H7 (cell line): ENCODE measurements at regions not wholly inside any gene's neighbourhood (a gene's known extent, or its start where the extent isn't known, plus 50 kb on each side); places are given as distances from the start of the nearest gene placed in this dataset.

Source experiments
- DNase-seq: peaks from one replicate; pipeline ENCODE4 v3.0.0; 2012
- H3K27me3 ChIP-seq: 2 replicates; pipeline ENCODE4 v1.6.0; 2011; ENCODE audit warnings: mild to moderate bottlenecking, low read length; ENCODE audit not compliant: control insufficient read depth, insufficient read depth
- H3K36me3 ChIP-seq: replicated peaks from 2 replicates; pipeline ENCODE4 v1.5.1; 2011; ENCODE audit warnings: low read length; ENCODE audit not compliant: control insufficient read depth, insufficient read depth
- H3K4me3 ChIP-seq: 2 replicates; pipeline ENCODE4 v1.5.1; 2011; ENCODE audit warnings: low read depth, mild to moderate bottlenecking, control low read depth, low read length, moderate library complexity; ENCODE audit not compliant: insufficient read depth

DNA sequence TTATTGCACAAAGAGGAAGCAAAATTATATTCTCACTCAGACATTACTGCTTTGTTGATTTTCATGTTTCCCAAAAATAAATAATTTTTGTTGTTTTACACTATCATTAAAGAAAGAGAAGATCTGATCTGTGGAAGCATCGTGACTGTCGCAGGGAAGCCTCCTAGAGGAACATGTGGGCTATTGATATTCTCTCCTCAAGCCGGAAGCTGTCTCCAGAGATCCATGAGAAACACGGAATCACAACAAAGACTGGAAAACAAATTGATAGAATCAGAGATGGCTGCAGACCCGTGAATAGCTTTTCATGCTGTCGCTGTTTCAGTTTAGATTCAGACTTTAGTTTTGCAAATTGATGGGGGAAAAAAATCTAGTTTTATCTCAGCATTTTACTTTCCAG lies 235.2 kb upstream of the TMPO start:
- no peak overlapping the region for H3K4me3 ChIP-seq
- DNase-seq, result no peak
- H3K36me3 ChIP-seq, result no peaks in the 10 kb centered on the region
- no peaks in the 10 kb centered on the region for H3K27me3 ChIP-seq

DNA sequence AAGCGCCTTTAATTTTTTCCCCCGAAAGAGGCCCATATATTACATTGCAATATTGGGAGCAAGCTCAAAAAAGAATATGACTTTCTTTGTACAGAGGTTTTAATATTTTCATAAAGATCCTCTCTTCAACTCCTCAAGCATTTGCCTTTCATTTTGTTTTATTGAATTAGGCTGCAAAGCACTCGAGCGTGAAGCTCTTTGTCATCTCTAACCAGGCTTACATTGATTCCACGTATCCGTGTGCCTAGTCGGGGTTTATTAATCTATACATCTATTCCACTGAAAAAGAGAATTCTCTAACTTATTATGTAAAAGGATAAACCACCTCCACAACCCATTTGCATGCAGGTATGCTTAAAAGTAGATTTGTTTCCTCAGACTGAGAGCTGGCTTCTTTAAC lies 234.8 kb upstream of the TMPO start:
- Histone ChIP-seq H3K27me3 (no peaks in the 10 kb centered on the region), H3K4me3 (no peak overlapping the region), H3K36me3 (no peaks in the 10 kb centered on the region)
- no peak for DNase-seq

GRCh38 chr12:98291828-98292227 lies 223.6 kb upstream of the TMPO start:
- Histone ChIP-seq H3K36me3 (no peaks in the 10 kb centered on the region), H3K4me3 (no peak overlapping the region)
- peak; percentile 4 for DNase-seq

GRCh38 chr12:98294051-98294805 lies 221.2 kb upstream of the TMPO start:
- no peak for DNase-seq
- Histone ChIP-seq H3K36me3 (no peaks in the 10 kb centered on the region), H3K4me3 (no peak overlapping the region), H3K27me3 (no peaks in the 10 kb centered on the region)

More at GRCh38 chr12:98291828-98292227, 223.6 kb upstream of the TMPO start:
- H3K27me3 ChIP-seq, result no peaks in the 10 kb centered on the region

DNA sequence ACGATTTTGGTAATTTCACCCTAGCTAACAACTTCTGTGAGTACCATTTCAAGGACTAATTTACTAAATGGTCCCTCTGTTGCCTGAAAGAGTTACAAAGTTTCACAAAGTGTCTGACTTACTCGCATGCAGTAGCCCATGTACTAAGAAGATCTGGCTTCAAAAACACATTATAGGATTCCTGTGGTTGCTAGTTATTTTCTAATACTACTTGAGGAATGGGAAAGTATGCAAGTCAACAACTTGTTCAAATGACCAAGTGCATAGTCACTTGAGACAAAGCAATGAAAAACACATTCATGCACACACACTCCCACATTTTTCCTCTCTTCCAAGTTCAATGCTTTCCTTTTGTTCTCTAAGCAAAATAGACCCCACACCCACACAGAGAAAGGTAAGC lies 219.7 kb upstream of the TMPO start:
- H3K36me3 ChIP-seq, result no peaks in the 10 kb centered on the region
- DNase-seq, result no peak
- no peak overlapping the region for H3K4me3 ChIP-seq
- no peaks in the 10 kb centered on the region for H3K27me3 ChIP-seq

- H3K36me3 ChIP-seq, result no peaks in the 10 kb centered on the region
- peak; percentile 21 for DNase-seq
- no peak overlapping the region for H3K4me3 ChIP-seq
- no peaks in the 10 kb centered on the region for H3K27me3 ChIP-seq
Observed at GRCh38 chr12:98296462-98297079, 218.8 kb upstream of the TMPO start.

DNA sequence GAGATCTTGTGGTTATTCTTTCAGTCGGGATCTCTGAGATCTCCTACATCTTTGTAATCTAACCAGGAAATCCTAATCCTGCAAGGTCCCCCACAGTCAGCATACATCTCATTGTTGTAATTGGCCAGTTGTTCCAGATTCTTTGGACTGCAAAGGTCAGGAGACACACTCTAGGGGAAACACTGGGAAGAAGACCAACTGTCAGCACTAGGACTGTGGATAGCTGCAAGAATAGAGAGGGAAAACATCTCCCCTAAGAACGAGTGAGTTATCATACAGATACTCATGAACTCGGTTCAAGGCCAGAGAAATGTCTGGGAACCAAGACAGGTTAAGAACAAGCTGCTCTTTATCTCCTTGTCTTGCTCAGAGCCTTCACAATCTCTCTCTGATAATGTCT lies 217.9 kb upstream of the TMPO start:
- DNase-seq, result no peak
- Histone ChIP-seq H3K36me3 (no peaks in the 10 kb centered on the region), H3K27me3 (no peaks in the 10 kb centered on the region)

DNA sequence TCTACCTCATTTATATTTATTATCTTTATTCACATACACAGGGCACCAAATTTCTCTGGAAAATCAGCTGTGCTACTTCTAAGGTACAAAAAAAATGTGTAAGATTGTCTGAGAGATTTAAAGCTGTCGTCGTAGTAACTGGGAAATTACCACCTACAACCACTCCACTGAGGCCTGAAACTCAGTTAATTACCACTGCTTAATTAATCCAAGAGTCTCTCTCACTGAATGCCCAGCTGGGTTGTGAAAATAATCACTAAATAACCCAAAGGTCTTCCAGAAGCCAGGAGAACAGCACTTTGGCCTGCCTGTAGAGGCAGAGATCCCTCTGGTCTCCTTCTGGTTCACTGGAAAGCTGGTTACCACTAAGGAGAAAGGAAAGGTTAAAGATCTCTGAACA lies 207.2 kb upstream of the TMPO start:
- H3K4me3 ChIP-seq, result no peak overlapping the region
- no peaks in the 10 kb centered on the region for H3K36me3 ChIP-seq
- H3K27me3 ChIP-seq, result no peaks in the 10 kb centered on the region
- no peak for DNase-seq

More for the DNA sequence above, 217.9 kb upstream of the TMPO start:
- no peak overlapping the region for H3K4me3 ChIP-seq

DNA sequence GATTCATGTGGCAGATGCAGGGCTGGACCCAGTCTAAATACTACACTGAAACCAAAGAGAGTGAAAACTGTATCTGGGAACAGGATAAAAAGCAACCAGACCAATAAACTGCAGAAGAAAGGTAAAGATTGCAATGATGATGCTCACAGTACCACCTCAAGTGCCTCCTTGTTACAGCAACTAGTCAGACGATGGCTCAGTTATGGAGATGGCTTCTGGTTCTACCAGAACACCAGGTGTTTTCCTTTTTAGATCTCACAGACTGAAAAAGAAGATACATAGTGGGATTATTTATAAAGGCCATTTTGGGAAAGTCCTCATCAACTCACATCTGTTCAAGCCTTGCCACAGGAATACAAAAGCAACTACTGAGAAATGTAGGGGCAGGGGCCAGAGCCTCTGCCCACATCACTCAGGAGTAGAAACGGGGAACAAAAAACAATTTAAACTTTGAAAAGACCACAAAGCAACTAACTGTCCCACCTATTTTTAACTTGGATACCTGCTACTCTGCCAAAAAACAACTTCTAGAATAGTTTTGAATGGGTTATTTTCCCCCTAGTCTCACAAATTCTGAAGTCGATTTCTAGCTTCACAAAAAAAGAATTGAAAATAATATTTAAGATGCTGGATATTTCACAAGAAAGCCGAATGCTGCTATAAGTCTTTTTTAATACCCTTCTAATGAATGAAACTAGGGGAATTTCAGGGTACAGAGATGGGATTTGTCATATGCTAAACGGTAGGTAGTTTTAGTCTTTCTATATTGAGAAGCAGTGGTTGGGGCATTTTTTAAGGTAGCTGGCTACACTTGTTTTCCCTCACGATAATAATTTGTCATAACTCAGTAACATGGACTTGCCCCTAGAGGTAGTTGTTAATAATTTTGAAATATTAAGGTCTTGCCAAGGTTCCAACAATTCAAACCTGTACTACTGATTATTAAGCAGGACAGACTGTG lies 197.2 kb upstream of the TMPO start:
- no peak for DNase-seq
- no peak overlapping the region for H3K4me3 ChIP-seq
- H3K36me3 ChIP-seq, result no peaks in the 10 kb centered on the region
- no peaks in the 10 kb centered on the region for H3K27me3 ChIP-seq

- no peaks in the 10 kb centered on the region for H3K27me3 ChIP-seq
- DNase-seq, result no peak
- H3K4me3 ChIP-seq, result no peak overlapping the region
- H3K36me3 ChIP-seq, result no peaks in the 10 kb centered on the region
Observed at GRCh38 chr12:98319716-98320425, 195.5 kb upstream of the TMPO start.

GRCh38 chr12:98325003-98325402 lies 190.4 kb upstream of the TMPO start:
- no peak overlapping the region for H3K4me3 ChIP-seq
- no peaks in the 10 kb centered on the region for H3K27me3 ChIP-seq
- H3K36me3 ChIP-seq, result no peaks in the 10 kb centered on the region
- DNase-seq, result no peak

- no peak overlapping the region for H3K4me3 ChIP-seq
- no peaks in the 10 kb centered on the region for H3K27me3 ChIP-seq
- H3K36me3 ChIP-seq, result no peaks in the 10 kb centered on the region
- no peak for DNase-seq
Observed at GRCh38 chr12:98328467-98328866, 186.9 kb upstream of the TMPO start.

- no peak for DNase-seq
- no peak overlapping the region for H3K4me3 ChIP-seq
- H3K27me3 ChIP-seq, result no peaks in the 10 kb centered on the region
- H3K36me3 ChIP-seq, result no peaks in the 10 kb centered on the region
Observed at GRCh38 chr12:98329589-98329988, 185.8 kb upstream of the TMPO start.

DNA sequence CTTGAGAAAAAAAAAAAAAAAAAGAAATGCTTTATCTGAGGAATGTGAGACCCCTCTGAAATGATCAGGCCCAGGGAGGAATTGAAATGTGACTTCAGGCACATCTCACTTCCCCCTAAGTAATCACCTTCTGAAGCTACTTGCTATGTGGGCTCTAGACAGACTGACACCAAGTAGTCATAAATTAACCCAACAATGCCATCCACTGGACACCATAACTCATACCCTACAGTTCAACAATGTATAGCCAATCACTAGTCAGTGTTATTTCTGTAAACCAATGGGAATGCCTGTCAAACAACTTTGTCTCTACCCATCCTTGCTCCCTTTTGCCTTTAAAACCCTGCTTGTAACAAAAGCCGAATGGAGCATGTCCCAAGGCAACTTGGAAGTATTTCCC lies 182.7 kb upstream of the TMPO start:
- no peak for DNase-seq
- H3K27me3 ChIP-seq, result no peaks in the 10 kb centered on the region
- no peak overlapping the region for H3K4me3 ChIP-seq
- no peaks in the 10 kb centered on the region for H3K36me3 ChIP-seq
